ENCODE measurements at regions not wholly inside any gene's neighbourhood (a gene's known extent, or its start where the extent isn't known, plus 50 kb on each side); places are given as distances from the start of the nearest gene placed in this dataset.

DNA sequence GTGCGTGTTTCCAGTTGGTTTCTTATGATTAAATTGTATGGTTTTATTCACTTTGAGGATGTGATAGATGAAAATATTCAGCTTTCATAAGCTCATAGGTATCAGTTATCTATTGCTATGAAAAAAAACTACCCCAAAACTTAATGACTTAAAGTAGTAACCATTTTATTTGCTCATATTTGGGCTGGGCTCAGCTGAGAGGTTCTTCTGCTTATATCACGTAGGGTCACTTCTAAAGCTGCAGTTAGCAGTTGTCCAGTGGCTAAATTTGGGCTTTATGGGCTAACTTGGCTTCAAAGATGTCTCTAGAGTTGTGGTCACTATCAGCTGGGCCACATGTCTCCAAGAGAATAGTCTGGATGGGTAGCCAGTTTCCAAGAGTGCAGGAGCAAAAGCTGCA lies 206.4 kb upstream of the LYPLAL1 start:
- TF ChIP-seq, protein P1, sequence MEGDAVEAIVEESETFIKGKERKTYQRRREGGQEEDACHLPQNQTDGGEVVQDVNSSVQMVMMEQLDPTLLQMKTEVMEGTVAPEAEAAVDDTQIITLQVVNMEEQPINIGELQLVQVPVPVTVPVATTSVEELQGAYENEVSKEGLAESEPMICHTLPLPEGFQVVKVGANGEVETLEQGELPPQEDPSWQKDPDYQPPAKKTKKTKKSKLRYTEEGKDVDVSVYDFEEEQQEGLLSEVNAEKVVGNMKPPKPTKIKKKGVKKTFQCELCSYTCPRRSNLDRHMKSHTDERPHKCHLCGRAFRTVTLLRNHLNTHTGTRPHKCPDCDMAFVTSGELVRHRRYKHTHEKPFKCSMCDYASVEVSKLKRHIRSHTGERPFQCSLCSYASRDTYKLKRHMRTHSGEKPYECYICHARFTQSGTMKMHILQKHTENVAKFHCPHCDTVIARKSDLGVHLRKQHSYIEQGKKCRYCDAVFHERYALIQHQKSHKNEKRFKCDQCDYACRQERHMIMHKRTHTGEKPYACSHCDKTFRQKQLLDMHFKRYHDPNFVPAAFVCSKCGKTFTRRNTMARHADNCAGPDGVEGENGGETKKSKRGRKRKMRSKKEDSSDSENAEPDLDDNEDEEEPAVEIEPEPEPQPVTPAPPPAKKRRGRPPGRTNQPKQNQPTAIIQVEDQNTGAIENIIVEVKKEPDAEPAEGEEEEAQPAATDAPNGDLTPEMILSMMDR (IDR thresholded peaks at IDR 0.05; ENCODE audit: low read depth, low read length): no peak
- H3K4me3 ChIP-seq (replicated peaks in 1 of 2; ENCODE audit: low read depth in 2 of 2, low read length in 2 of 2): no peak overlapping the region
- DNase-seq (ENCODE audit: low read depth in 2 of 2): no peak

DNA sequence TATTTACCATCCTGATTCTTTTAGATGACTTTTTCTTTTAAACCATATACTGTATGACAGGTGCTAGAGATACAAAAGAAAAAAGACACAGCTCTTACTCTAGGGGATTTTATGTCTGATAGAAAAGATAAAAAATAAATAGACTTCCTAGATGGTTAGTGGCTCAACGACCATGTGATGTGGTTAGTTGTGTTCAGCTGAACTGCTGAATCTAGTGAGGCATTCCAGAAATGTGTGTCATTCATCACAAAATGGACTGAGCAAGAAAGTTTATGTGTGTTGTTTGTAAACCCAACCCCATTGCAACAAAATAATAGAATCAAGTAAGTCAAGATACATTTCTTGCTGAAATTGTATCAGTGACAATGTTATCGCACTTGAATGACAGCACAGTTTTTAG lies 205.8 kb upstream of the LYPLAL1 start:
- TF ChIP-seq, protein P1 (IDR thresholded peaks at IDR 0.05; ENCODE audit: low read depth, low read length): no peak
- DNase-seq (ENCODE audit: low read depth in 2 of 2): peak; percentile 11 to 77
- no peak overlapping the region for H3K4me3 ChIP-seq (replicated peaks in 1 of 2; ENCODE audit: low read depth in 2 of 2, low read length in 2 of 2)

DNA sequence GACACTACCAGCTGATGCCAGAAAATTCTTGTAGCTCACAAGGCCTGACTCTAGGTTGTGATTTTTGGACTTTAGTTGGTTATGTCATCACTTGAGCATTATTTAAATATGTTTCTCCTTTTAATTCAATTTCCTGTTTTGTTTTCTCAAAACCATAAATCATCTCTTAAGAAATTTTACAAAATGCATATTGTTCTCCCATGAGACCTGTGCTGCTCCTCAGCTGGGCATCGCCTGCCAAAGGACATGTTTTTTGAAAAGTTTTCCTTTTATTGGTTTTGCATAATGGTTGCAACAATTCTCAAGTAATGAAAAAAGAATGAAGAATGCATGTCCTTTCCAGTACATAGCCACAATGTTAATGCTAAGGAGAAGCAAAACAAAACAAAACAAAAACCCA lies 204.7 kb upstream of the LYPLAL1 start:
- TF ChIP-seq, protein P1 (IDR thresholded peaks at IDR 0.05; ENCODE audit: low read depth, low read length): no peak
- H3K4me3 ChIP-seq (replicated peaks in 1 of 2; ENCODE audit: low read depth in 2 of 2, low read length in 2 of 2): no peak overlapping the region
- peak in 1 of 2 donors; percentile 64 for DNase-seq (ENCODE audit: low read depth in 2 of 2)

DNA sequence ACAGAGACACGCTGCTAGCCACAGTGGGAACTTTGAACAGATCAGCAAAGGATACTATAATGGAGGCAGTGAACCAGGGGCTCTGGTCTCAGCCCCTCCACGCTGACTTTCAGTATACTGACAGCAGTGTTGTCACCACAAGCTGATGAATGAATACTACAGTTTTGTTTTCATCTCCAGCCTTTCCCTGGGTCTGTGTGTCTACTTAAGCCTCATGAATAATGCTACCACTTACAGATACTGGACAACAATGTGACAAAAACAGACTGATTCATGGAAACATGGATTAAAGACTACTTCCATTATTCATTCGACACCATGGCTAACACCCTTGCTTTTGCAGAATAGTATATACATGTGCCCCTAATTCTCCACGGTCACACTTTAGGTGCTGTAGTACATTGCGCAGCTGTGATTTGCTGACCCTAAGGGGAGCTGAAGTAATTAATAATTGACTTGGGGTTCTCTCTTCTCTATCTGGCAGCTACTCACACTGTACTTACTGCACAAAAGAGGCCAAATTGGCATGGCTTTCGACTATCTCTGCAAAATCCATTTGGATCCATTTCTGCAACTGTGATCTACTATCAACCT lies 203.2 kb upstream of the LYPLAL1 start:
- H3K4me3 ChIP-seq (replicated peaks in 1 of 2; ENCODE audit: low read depth in 2 of 2, low read length in 2 of 2): no peak overlapping the region
- DNase-seq (ENCODE audit: low read depth in 2 of 2): no peak
- TF ChIP-seq, protein P1 (IDR thresholded peaks at IDR 0.05; ENCODE audit: low read depth, low read length): no peak

DNA sequence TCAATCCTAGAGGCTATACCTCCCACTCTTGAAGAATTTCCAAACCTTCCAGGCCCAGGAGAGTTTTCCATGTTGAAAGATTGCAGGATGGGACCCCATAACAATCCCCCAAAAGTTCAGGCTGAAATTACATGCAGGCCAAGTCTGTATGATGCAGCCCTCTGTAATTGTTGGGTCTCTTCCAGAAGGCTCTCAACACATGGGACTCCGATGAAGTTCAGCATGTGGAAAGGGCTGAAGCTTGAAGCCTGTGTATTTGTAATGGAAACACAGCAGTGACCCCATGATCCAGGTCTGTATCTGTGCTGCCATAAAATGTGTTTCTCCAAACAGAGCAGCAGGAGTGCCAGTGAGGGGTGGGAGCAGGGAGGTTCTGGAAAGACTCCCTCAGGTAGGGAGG lies 202.5 kb upstream of the LYPLAL1 start:
- peak; percentile 24 to 69 for DNase-seq (ENCODE audit: low read depth in 2 of 2)
- H3K4me3 ChIP-seq (replicated peaks in 1 of 2; ENCODE audit: low read depth in 2 of 2, low read length in 2 of 2): no peak overlapping the region
- TF ChIP-seq, protein P1 (IDR thresholded peaks at IDR 0.05; ENCODE audit: low read depth, low read length): no peak

DNA sequence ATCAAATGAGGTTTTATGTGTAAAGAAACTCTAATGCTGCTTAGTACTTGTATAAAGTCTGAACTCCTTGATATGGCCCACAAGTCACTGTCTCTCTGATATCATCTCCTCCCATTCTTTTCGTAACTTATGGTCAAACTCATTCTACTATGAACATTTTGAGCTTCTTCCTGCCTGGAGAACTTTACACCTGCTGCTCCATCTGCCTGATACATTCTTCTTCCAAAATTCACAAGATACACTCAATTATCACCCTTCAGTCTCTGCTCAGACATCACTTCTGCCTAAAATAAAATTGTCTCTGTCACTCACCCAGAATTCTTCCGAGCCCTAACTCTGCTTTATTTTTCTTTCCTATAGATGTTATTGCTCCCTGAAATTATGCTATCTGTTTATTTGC lies 192.8 kb upstream of the LYPLAL1 start:
- TF ChIP-seq, protein P1 (IDR thresholded peaks at IDR 0.05; ENCODE audit: low read depth, low read length): no peak
- no peak for DNase-seq (ENCODE audit: low read depth in 2 of 2)
- no peak overlapping the region for H3K4me3 ChIP-seq (replicated peaks in 1 of 2; ENCODE audit: low read depth in 2 of 2, low read length in 2 of 2)

DNA sequence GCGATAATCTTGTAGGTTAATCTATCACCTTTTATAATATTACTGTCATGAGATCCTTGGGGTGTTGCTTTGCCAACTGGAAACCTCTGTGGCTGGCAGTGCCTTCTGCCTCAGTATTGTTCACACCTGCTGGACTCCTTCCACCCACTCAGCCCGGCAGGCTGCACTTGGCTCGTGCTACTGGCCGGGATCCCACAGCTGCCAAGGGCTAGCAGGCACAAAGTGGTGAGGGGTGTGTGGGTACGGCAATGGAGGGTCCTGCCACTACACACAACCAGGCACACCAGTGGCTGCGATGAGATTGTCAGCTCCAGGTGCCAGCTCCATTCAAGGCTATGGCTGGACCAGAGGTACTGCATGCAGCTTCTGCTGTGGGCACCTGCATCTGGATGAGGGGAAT lies 191.2 kb upstream of the LYPLAL1 start:
- H3K4me3 ChIP-seq (replicated peaks in 1 of 2; ENCODE audit: low read depth in 2 of 2, low read length in 2 of 2): no peak overlapping the region
- no peak for DNase-seq (ENCODE audit: low read depth in 2 of 2)
- TF ChIP-seq, protein P1 (IDR thresholded peaks at IDR 0.05; ENCODE audit: low read depth, low read length): no peak
